SH-SY5Y (cell line): ENCODE measurements at regions not wholly inside any gene's neighbourhood (a gene's known extent, or its start where the extent isn't known, plus 50 kb on each side); places are given as distances from the start of the nearest gene placed in this dataset.

Experiments used
- GATA2 ChIP-seq: IDR thresholded peaks from 2 replicates; pipeline ENCODE4 v1.6.1; 2011; ENCODE audit warnings: mild to moderate bottlenecking, low read depth, low read length
- GATA3 ChIP-seq: IDR thresholded peaks from 2 replicates; pipeline ENCODE4 v1.6.1; 2011; ENCODE audit warnings: low read depth, mild to moderate bottlenecking, low read length, moderate library complexity

DNA sequence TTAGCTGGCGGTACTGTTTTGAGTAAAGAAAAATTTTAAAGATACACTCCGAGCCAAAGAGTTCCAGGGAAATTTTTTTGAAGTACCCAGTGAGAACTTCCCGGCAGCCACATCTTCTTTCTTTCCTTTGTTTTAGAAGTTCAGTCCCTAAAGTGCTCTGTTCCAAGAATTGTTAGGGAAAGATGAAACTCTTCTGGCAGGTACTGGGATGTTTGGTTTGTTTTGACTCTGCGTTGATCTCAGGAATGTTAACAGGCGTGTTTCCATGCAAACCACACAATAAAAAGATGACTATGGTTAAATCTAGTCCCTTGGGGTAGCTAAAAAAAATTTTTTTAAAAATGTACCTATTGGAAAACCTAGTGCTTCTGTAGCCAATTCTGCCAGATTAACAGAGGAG is 224.7 kb upstream of the PHYHIPL start:
- TF ChIP-seq GATA3: no peak
- TF ChIP-seq GATA2: no peak

GRCh38 chr10:58952162-58952601 is 224.3 kb upstream of the PHYHIPL start:
- TF ChIP-seq GATA2: no peak
- TF ChIP-seq GATA3: no peak

DNA sequence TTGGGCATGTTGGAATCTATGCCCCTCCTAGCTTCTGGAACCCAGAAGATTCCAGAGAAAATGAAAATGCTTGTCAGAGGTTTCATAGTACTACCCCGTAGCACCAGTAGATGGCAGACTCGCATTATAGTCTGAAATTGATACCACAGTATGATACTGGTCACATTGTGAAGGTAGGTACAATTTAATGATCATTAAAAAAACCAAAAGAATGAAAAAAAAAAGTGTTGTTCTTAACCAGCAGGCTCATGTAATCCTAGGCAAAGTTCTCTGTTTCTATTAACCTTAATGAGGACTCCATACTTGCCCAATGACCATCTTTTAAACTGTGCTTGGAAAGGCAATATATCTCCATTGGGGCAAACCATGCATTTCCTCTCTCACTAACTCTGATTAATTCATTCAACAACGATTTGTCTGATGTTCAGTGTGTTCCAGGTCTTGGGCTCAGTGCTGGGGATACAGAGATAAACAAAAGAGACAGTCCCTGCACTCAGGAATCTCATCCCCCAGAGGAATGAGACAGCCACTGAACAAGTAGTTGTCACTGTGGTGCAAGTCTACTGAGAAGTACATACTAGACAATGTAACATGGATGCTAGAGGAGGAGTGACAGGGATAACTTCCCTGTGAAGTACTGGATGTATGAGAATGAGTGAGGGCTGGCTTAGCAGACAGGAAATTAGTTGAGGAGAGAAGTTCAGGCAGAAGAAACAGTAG is 223.5 kb upstream of the PHYHIPL start:
- no peak for TF ChIP-seq GATA3
- no peak for TF ChIP-seq GATA2

DNA sequence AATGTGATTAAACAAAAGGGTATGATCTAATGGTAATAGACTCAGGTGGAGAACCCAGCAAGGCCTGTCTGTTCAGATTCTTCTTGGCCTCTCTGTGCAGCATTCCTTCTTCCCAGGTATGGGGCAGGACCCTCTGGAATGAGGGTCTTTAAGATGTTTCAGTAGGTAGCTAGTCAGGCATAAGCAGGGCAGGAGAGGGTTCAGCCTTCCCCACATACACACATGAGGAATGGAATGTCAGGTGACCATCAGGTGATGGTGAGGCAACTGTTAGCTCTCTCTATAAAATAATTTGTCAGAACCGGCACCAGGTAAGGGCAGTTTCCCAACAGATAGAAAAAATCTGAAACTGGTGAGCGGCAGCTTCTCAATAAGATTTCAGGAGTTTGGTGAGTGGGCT is 222.3 kb upstream of the PHYHIPL start:
- no peak for TF ChIP-seq GATA3
- no peak for TF ChIP-seq GATA2

GRCh38 chr10:58955615-58956014 is 220.8 kb upstream of the PHYHIPL start:
- TF ChIP-seq GATA3 (no peak), GATA2 (no peak)

DNA sequence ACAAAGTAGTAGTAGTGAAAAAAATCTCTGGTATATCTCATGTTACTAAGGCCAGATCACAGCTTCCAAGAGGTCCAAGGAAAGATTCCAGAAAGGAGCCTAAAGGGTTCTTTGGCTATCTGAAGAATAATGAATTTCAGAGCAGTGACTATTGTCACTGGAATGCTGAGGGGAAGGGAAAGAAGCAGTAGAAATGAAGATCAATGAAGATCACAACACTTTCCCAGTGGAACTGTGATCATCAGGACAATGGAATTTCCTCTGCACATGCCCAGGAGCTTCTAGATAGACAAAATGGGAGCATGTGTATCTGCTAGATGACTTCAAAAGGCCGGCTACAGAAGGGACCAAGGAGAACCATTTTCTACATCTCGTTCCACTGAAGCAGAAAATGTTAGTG is 219.5 kb upstream of the PHYHIPL start:
- TF ChIP-seq GATA3: no peak
- no peak for TF ChIP-seq GATA2

DNA sequence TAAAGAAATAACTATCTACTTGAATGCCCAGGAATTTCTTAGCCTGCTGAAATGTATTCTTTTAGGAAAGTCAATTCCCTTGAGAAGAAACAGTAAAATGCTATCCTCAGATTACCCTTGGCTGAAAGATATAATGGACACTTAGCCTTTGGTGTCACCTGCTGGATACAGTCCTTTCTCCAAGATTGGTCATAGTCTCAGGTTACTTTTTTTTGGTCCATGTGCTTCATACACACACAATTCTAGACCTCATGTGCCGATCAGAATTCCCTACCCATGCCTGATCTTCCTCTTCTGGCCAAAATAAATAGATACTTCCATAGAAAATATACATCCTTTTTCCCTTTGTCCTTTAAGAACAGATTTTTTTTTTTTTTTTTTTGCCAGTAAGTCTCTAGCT is 218.9 kb upstream of the PHYHIPL start:
- no peak for TF ChIP-seq GATA3
- TF ChIP-seq GATA2: no peak

- TF ChIP-seq GATA2: no peak
- no peak for TF ChIP-seq GATA3
Measured at GRCh38 chr10:58963101-58963534, 213.3 kb upstream of the PHYHIPL start.

GRCh38 chr10:58963723-58964124 is 212.7 kb upstream of the PHYHIPL start:
- TF ChIP-seq GATA3: no peak
- no peak for TF ChIP-seq GATA2

DNA sequence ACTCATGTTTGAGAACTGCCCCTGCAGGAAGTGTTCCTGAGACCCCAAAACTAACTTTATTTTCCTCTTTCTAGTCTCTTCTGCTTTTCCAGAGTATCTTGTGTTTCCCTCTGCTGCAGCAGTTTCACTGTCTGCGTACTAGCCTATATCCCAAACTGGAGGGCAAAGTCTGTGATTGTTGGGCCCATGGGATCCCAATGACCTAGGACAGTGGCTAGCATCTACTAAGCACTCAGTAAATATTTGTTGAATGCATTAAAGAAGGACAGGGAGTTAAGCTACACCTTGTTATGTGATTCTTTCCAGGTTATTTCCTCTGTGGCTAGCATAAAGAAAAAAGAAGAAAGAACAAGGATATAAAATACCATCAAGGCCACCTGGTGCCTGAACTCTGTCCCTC is 210.6 kb upstream of the PHYHIPL start:
- no peak for TF ChIP-seq GATA3

DNA sequence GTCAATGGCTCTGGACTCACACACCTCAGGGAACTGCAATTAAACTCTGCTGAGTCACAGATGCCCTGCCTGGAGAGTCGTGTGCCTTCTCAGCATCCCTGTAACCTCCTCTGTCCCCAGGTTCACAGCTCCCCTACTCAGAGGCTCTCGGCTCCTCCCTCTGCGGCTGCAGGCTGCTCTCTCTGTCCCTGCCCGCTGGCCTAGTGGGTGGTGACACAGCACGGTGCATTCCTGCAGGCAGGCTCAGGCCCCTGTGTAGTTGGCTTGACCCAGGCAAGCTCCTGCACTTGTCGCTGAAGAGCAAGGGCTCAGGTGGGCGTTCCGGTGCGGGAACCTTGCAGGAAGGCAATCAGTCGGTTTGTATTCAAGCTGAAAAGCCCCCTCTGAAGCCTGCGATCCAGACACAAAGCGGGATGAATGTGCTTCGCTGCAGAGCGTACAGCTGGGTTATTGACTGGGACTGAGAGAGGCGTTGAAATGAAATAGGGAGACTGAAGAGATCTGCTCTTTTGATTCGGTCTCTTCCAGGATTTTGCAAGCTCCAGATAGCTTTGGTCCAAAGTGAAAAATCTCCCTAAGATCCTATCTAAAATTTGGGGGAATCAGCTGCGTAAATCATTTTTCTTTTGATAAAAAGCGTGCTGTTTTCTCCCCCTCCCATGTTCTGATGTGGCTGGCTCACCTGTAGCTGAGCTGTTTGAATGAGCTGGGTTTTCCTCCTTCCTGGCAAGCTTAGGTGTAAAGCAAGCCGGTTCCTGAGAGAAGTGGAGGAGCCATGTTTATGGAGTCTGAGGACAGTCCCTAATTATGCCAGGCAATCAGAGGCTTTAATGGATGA is 208.7 kb upstream of the PHYHIPL start:
- TF ChIP-seq GATA3: no peak
- peak; percentile 46; the same call in 1 of the 2 replicates for TF ChIP-seq GATA2

- no peak for TF ChIP-seq GATA2
- no peak for TF ChIP-seq GATA3
Measured at GRCh38 chr10:58968389-58968755, 208.1 kb upstream of the PHYHIPL start.

- TF ChIP-seq GATA2 (no peak), GATA3 (no peak)
Measured at GRCh38 chr10:58969576-58969975, 206.9 kb upstream of the PHYHIPL start.

DNA sequence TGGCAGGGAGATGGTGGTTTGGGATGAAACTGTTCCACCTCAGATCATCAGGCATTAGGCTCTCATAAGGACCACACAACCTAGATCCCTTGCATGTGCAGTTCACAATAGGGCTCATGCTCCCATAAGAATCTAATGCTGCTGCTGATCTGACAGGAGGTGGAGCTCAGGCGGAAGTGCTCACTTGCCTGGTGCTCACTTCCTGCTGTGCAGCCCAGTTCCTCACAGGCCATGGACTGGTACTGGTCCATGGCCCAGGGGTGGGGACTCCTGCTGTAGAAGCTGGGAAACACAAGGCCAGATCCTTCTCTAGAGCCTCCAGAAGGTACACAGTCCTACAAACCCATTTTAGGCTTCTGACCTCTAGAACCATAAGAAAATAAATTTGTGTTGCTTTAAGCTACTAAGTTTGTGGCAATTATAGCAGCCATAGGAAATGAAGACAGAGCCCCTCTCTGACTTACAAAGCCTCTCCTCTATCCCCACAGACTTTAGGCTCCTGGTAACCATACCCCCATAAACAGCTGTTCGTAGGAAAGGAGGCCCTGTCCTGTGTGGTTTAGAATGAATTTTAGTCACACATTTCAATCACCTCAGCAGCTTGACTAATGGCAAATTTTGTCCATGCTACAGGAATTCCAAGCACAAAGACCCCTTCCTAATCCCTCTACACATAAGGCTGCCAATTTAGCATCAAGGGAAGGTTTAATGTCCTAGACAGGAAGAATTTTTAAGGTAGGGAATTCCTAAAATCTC is 206.1 kb upstream of the PHYHIPL start:
- TF ChIP-seq GATA3: no peak
- TF ChIP-seq GATA2: no peak
